VCaP (cell line): ENCODE measurements at regions not wholly inside any gene's neighbourhood (a gene's known extent, or its start where the extent isn't known, plus 50 kb on each side); places are given as distances from the start of the nearest gene placed in this dataset.

Source experiments
- H3K27ac ChIP-seq: fragments of 450-650 bp; 2 replicates; pipeline ENCODE4 v1.5.1; 2017
- CTCF ChIP-seq: fragments of 450-650 bp; conservative IDR thresholded peaks from 2 replicates; pipeline ENCODE4 v1.5.1; 2017; ENCODE audit warnings: mild to moderate bottlenecking, moderate library complexity

GRCh38 chr15:100783760-100784492, 95.7 kb upstream of the ALDH1A3 start:
- no peak for TF ChIP-seq CTCF
- H3K27ac ChIP-seq, result no peak overlapping the region

GRCh38 chr15:100784493-100785180, 95.0 kb upstream of the ALDH1A3 start:
- TF ChIP-seq CTCF, result no peak
- no peak overlapping the region for H3K27ac ChIP-seq

- no peak overlapping the region for H3K27ac ChIP-seq
- no peak for TF ChIP-seq CTCF
Measured at GRCh38 chr15:100785181-100786138, 94.2 kb upstream of the ALDH1A3 start.

- no peak overlapping the region for H3K27ac ChIP-seq
- TF ChIP-seq CTCF, result no peak
Measured at GRCh38 chr15:100786139-100786531, 93.5 kb upstream of the ALDH1A3 start.

- H3K27ac ChIP-seq, result no peak overlapping the region
- TF ChIP-seq CTCF, result no peak
Measured at GRCh38 chr15:100786901-100787566, 92.6 kb upstream of the ALDH1A3 start.

- no peak for TF ChIP-seq CTCF
- no peak overlapping the region for H3K27ac ChIP-seq
Measured at GRCh38 chr15:100787567-100788417, 91.8 kb upstream of the ALDH1A3 start.
